ENCODE measurements at regions not wholly inside any gene's neighbourhood (a gene's known extent, or its start where the extent isn't known, plus 50 kb on each side); places are given as distances from the start of the nearest gene placed in this dataset.

DNA sequence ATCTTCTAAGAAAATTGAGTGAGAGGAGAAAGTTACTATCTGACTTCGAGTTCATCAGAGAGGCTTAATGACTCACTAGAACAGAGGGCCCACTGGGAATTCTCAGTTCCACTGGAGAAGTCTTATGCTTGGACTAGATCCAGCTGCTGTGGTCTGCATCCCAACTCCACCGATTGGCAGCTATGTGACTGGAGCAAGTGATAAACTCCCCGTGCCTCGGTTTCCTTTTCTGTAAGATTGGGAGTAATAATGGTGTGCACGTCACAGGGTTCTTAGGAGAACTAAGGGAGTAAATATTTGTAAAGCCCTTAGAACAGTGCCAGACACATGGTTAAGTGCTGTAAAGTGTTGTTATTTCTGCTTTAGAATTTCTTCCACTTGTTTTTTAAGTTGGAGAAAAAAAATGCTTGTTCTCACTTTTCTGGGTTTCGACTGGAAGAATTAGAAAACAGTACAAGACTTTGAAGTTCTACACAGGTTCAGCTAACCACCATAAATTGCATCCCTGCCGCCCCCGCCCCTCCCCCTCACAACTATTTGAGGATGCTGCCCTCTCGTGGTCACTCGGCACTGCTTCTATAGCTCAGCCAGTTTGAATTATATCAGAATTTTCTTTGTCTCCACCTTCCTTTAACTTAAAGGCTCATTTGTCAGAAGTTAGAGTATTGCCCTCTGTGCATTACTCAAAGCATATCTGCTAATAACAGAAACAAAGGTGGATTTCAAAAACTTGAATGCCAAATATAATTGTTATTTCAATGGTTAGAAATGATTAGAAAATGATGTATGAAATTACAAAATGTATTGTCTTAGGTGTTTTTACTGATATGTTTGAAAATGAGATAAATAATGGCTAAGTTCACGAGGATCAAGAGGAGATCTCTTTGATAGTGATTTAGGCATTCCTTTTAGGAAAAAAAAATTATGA, 95.0 kb upstream of the IFNGR1 start:
- TF ChIP-seq BHLHE40 (IDR thresholded peaks at IDR 0.05; ENCODE audit: borderline replicate concordance) = no peak
- TF ChIP-seq L3MBTL2 (conservative IDR thresholded peaks at IDR 0.05) = no peak
- no peak for TF ChIP-seq FOXA1 (IDR thresholded peaks at IDR 0.05)

Data from HEK293T (cell line).